ENCODE measurements at regions not wholly inside any gene's neighbourhood (a gene's known extent, or its start where the extent isn't known, plus 50 kb on each side); places are given as distances from the start of the nearest gene placed in this dataset.
"Not testable (repeated sequence)": the region's sequence is repeated elsewhere in the genome, so short reads cannot be mapped to it uniquely, and the experiment has no call there.

DNA sequence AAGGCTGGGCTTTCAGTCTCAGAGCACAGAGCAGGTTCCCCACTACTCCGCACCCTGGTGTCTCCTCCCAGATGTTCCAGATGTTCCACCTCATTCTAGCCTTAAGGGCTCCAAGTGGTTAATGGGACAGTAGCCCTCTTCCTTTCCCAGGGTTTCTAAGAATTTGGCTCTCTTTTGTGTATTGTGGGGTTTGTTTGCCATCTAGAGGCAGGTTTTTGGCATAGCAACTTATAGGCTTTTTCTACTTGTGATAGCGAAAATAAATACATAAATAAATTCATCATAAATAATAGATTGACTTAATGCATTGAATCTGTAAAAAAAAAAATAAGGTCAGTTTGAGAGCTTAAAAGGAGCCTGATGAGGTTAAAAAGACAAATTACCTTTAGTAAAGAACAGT is 86.1 kb upstream of the XKR3 start:
- H3K4me3 ChIP-seq (ENCODE audit: low read depth, low read length); in situ Hi-C loops (cut with HindIII; ENCODE audit: low sequenced_read_pairs); DNase-seq (ENCODE audit: low read depth, low spot score): not testable (repeated sequence)
- TF ChIP-seq, protein P1, sequence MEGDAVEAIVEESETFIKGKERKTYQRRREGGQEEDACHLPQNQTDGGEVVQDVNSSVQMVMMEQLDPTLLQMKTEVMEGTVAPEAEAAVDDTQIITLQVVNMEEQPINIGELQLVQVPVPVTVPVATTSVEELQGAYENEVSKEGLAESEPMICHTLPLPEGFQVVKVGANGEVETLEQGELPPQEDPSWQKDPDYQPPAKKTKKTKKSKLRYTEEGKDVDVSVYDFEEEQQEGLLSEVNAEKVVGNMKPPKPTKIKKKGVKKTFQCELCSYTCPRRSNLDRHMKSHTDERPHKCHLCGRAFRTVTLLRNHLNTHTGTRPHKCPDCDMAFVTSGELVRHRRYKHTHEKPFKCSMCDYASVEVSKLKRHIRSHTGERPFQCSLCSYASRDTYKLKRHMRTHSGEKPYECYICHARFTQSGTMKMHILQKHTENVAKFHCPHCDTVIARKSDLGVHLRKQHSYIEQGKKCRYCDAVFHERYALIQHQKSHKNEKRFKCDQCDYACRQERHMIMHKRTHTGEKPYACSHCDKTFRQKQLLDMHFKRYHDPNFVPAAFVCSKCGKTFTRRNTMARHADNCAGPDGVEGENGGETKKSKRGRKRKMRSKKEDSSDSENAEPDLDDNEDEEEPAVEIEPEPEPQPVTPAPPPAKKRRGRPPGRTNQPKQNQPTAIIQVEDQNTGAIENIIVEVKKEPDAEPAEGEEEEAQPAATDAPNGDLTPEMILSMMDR (IDR thresholded peaks at IDR 0.05; ENCODE audit: low read depth, low read length), result peak; percentile 8

DNA sequence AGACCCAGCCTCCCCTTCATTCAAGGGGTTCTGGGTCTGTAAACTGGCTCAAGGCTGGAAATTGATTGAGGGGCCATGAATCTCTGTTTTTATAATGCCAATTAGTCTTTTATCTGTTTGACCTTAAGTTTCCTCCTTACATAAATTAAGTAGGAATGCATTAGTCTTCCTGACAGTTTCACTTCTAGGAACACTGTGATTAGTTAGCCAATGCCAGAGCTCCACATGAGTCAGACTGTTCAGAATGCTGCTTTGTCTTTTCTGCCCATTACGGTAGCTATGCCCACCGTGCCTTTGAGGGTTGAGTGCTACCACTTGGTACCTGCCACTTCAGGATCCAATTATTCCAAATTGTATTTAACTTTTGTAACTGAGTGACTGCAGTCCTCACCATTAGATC is 76.8 kb upstream of the XKR3 start:
- DNase-seq (ENCODE audit: low read depth, low spot score); in situ Hi-C loops (cut with HindIII; ENCODE audit: low sequenced_read_pairs); H3K4me3 ChIP-seq (ENCODE audit: low read depth, low read length): not testable (repeated sequence)

DNA sequence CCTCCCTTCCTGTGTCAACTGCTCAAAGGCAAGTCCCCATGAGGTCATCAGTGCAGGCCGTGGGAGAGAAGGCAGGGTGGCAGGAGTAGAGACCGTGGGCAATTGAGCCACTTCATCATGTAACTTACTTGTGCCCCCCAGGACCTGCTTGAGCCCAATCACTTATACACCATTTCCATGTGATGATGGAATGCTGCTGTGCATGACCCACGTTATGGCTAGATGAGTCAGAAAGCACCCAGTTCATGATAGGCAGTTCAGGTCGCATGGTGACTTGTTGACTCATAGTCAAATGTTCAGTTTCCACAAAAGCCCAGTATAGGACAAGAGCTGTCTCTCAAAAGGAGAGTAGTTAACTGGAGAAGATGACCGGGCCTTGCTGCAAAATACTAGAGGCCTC is 76.4 kb upstream of the XKR3 start:
- in situ Hi-C loops (cut with HindIII; ENCODE audit: low sequenced_read_pairs); DNase-seq (ENCODE audit: low read depth, low spot score): not testable (repeated sequence)

DNA sequence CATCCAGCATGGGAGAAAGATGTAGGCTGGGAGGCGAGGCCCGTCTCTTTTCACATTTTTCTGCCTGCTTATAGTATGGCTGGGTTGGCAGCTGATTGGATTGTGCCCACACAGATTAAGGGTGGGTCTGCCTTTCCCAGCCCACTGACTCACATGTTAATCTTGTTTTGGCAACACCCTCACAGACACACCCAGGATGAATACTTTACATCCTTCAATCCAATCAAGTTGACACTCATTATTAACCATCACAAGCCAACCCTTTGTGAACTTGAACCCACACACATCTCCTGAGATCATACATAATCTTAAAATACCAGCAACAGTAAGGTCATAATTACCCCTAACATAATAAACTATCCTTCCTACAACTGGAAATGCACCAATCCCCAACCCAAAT is 74.1 kb upstream of the XKR3 start:
- DNase-seq (ENCODE audit: low read depth, low spot score); H3K4me3 ChIP-seq (ENCODE audit: low read depth, low read length); in situ Hi-C loops (cut with HindIII; ENCODE audit: low sequenced_read_pairs): not testable (repeated sequence)

More for the DNA sequence above, 76.4 kb upstream of the XKR3 start:
- H3K4me3 ChIP-seq (ENCODE audit: low read depth, low read length), result not testable (repeated sequence)

DNA sequence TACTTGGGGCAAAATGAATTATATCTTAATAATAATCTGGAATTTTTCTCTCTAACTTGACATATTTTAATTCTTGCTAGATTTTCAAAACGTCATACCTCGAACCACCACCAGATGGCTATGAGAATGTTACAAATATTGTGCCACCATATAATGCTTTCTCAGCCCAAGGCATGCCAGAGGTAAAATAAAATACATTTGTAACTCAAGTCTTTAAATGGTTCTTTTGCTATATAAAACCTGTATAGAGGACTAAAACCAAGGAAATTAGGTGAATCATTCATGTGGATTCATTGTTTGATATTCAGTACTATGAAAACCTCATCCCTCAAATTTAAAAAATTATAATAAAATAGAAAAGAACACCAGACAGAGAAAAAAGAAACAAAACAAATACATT is 72.2 kb upstream of the XKR3 start:
- in situ Hi-C loops (cut with HindIII; ENCODE audit: low sequenced_read_pairs); DNase-seq (ENCODE audit: low read depth, low spot score); H3K4me3 ChIP-seq (ENCODE audit: low read depth, low read length): not testable (repeated sequence)

DNA sequence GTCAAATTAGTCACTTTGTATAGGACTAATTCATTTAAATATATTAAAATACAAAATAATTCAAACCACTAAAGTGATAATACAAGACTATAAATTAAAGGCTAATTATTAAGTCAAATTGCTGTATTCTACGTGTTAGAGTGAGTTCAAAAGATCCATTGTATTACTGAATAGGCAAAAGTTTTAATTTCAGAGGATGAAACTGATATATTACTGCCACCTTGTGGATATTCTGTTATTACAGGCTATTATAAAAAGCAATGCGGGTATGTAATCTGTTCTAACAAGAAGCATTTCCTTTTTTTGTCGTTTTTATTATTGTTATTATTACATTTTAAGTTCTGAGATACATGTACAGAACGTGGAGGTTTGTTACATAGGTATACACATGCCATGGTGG is 66.7 kb upstream of the XKR3 start:
- TF ChIP-seq, protein P1 (IDR thresholded peaks at IDR 0.05; ENCODE audit: low read depth, low read length), result peak; percentile 8
- in situ Hi-C loops (cut with HindIII; ENCODE audit: low sequenced_read_pairs); H3K4me3 ChIP-seq (ENCODE audit: low read depth, low read length); DNase-seq (ENCODE audit: low read depth, low spot score): not testable (repeated sequence)

DNA sequence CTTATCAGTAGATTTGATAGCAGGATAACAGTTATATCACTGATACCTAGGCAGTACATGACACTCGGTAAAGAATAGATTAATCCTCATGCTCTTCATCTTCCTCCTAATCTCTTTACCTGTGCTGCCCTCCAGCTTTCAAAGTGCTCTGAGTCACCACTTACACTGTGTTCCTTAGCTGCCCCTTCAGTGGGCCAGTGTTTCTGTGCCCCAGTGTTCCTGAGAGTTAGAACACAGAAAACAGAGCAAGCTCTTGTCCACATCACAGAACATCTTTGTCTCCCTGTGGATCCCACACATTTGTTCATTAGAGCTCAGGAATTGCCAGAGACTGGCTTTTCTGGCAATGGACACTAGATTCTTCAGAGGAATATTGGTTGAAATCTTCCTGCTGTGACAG is 51.1 kb upstream of the XKR3 start:
- DNase-seq (ENCODE audit: low read depth, low spot score); H3K4me3 ChIP-seq (ENCODE audit: low read depth, low read length); in situ Hi-C loops (cut with HindIII; ENCODE audit: low sequenced_read_pairs): not testable (repeated sequence)

Data from astrocyte of the spinal cord (primary cell).